OCI-LY3 (cell line): ENCODE measurements at regions not wholly inside any gene's neighbourhood (a gene's known extent, or its start where the extent isn't known, plus 50 kb on each side); places are given as distances from the start of the nearest gene placed in this dataset.

ENCODE experiments used
- EZH2phosphoT487 ChIP-seq: fragments of 200-600 bp; shearing (Covaris generic); IDR thresholded peaks from 2 replicates; pipeline ENCODE4 v1.6.1; 2018; ENCODE audit warnings: antibody characterized with exemption, mixed run types, low read depth
- TF ChIP-seq, protein P1 (sequence below): fragments of 200-600, 300-600 bp; sonication (generic); IDR thresholded peaks from 2 replicates; pipeline ENCODE4 v1.5.1; 2014; ENCODE audit warnings: antibody characterized with exemption, low read length, low read depth

DNA sequence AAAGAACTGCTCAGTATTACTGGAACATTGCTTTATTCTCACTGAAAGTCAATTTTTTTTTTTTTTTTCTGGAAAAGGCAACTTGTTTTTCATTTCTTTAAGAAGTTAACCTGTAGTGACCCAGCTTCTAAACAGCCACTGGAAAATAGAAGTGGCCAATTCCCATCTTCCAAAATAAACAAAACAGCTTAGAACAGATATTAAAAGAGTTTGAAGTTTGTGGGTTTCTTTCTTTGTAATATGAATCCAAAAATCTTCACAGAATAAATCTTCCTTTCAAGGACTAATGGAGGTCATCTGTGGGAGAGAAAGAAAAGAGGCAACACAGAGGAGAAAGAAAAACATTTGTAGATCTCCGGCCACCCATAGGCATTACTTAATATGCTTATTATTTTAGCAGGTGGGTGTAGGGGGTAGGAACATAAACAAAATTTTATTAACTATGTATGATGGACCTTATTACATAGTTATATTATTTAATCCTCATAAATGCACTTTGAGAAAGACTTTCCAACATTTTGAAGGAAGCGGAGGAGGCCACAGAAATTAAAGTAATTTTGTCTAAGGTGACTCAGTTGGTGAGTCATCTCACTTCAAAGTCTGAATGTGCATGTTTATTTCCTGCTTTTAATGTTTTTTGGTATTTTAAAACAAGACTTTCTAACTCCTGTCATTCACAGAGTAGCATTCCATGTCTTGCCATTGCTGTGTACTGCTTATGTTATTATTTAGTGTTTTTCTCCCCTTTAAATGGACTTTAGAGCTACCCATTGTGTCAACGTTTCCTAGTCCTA, 1791.8 kb upstream of the WWC1 start:
- TF ChIP-seq, protein P1, sequence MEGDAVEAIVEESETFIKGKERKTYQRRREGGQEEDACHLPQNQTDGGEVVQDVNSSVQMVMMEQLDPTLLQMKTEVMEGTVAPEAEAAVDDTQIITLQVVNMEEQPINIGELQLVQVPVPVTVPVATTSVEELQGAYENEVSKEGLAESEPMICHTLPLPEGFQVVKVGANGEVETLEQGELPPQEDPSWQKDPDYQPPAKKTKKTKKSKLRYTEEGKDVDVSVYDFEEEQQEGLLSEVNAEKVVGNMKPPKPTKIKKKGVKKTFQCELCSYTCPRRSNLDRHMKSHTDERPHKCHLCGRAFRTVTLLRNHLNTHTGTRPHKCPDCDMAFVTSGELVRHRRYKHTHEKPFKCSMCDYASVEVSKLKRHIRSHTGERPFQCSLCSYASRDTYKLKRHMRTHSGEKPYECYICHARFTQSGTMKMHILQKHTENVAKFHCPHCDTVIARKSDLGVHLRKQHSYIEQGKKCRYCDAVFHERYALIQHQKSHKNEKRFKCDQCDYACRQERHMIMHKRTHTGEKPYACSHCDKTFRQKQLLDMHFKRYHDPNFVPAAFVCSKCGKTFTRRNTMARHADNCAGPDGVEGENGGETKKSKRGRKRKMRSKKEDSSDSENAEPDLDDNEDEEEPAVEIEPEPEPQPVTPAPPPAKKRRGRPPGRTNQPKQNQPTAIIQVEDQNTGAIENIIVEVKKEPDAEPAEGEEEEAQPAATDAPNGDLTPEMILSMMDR, result no peak
- no peak for TF ChIP-seq EZH2phosphoT487
